ENCODE measurements at regions not wholly inside any gene's neighbourhood (a gene's known extent, or its start where the extent isn't known, plus 50 kb on each side); places are given as distances from the start of the nearest gene placed in this dataset.

- H3K27me3 ChIP-seq (ENCODE audit: control insufficient read depth in 1 of 2, insufficient read depth in 2 of 2, low read length in 2 of 2): peaks cover 8 to 58% of the 10 kb centered on the region in 2 experiments; a peak in 3 of 5 replicates
- H3K9me3 ChIP-seq (ENCODE audit: low read length): no peaks in the 10 kb centered on the region
- no peak overlapping the region for H2AFZ ChIP-seq (ENCODE audit: low read length)
- ATAC-seq (no peak), DNase-seq (ENCODE audit: low spot score) (no peak), FAIRE-seq (no peak)
- no peak overlapping the region for H3K4me3 ChIP-seq (replicated peaks in 1 of 3; ENCODE audit: insufficient read depth in 1 of 3, low read depth in 2 of 3, low read length in 3 of 3)
- in situ Hi-C loops (cut with HindIII; ENCODE audit: extremely low pct_ligation_motif_present, low pct_unique_long_range_greater_than_20kb): no loop called here
- no peak overlapping the region for H3K27ac ChIP-seq (ENCODE audit: extremely low read length, insufficient read depth, low read length)
- 5% methylated on average over 4 of the region's 11 CpGs for WGBS (ENCODE audit: low lambda C conversion rate)
- H3K4me2 ChIP-seq (ENCODE audit: low read depth, low read length): no peak overlapping the region
- H4K20me1 ChIP-seq (ENCODE audit: insufficient read depth, low read length): no peaks in the 10 kb centered on the region
- H3K9ac ChIP-seq (ENCODE audit: insufficient read depth, low read depth, low read length): no peak overlapping the region
- no peaks in the 10 kb centered on the region for H3K36me3 ChIP-seq (replicated peaks in 1 of 2; ENCODE audit: control insufficient read depth in 1 of 2, insufficient read depth in 2 of 2, low read length in 2 of 2)
- ChIA-PET POLR2A (no interaction called here), CTCF (ENCODE audit: low intra/inter-chr PET ratio, low total read pairs) (no interaction called here)
- intact Hi-C loops (cut with micrococcal nuclease; ENCODE audit: unreplicated experiment): no loop called here
- TF ChIP-seq ZNF503 (CRISPR knock-in tag; IDR thresholded peaks at IDR 0.05) (no peak), GATAD2A (CRISPR knock-in tag; IDR thresholded peaks at IDR 0.05) (no peak)
- BruUV-seq (replicated peaks): no TSS peak
- no peaks in the 10 kb centered on the region for H3K79me2 ChIP-seq (ENCODE audit: insufficient read depth, low read length)
- no peaks in the 10 kb centered on the region for H3K4me1 ChIP-seq (ENCODE audit: insufficient read depth, low read length)
Measured at GRCh38 chr22:49573109-49573765, 254.4 kb downstream of the BRD1 start.

- TF ChIP-seq MBNL3 (CRISPR knock-in tag; conservative IDR thresholded peaks at IDR 0.05) (no peak), FOXM1 (CRISPR knock-in tag; IDR thresholded peaks at IDR 0.05) (no peak), ZBTB37 (CRISPR knock-in tag; IDR thresholded peaks at IDR 0.05) (no peak)
- no peak overlapping the region for H3K27ac ChIP-seq (ENCODE audit: extremely low read length, insufficient read depth, low read length)
- no peaks in the 10 kb centered on the region for H3K36me3 ChIP-seq (replicated peaks in 1 of 2; ENCODE audit: control insufficient read depth in 1 of 2, insufficient read depth in 2 of 2, low read length in 2 of 2)
- peaks cover 6 to 59% of the 10 kb centered on the region in 2 experiments; a peak in 4 of 5 replicates for H3K27me3 ChIP-seq (ENCODE audit: control insufficient read depth in 1 of 2, insufficient read depth in 2 of 2, low read length in 2 of 2)
- no peaks in the 10 kb centered on the region for H3K4me1 ChIP-seq (ENCODE audit: insufficient read depth, low read length)
- H3K79me2 ChIP-seq (ENCODE audit: insufficient read depth, low read length): no peaks in the 10 kb centered on the region
- intact Hi-C loops (cut with micrococcal nuclease; ENCODE audit: unreplicated experiment) (no loop called here), in situ Hi-C loops (cut with HindIII; ENCODE audit: extremely low pct_ligation_motif_present, low pct_unique_long_range_greater_than_20kb) (no loop called here)
- ChIA-PET POLR2A (no interaction called here), CTCF (ENCODE audit: low intra/inter-chr PET ratio, low total read pairs) (no interaction called here)
- 4% methylated on average over 7 of the region's 14 CpGs for WGBS (ENCODE audit: low lambda C conversion rate)
- H2AFZ ChIP-seq (ENCODE audit: low read length): no peak overlapping the region
- H3K4me2 ChIP-seq (ENCODE audit: low read depth, low read length): no peak overlapping the region
- DNase-seq (ENCODE audit: low spot score): no peak
- H3K4me3 ChIP-seq (replicated peaks in 1 of 3; ENCODE audit: insufficient read depth in 1 of 3, low read depth in 2 of 3, low read length in 3 of 3): no peak overlapping the region
- no peak for FAIRE-seq
- no peaks in the 10 kb centered on the region for H3K9me3 ChIP-seq (ENCODE audit: low read length)
- H3K9ac ChIP-seq (ENCODE audit: insufficient read depth, low read depth, low read length): no peak overlapping the region
- BruUV-seq (replicated peaks): no TSS peak
- no peak for ATAC-seq
- H4K20me1 ChIP-seq (ENCODE audit: insufficient read depth, low read length): no peaks in the 10 kb centered on the region
Measured at GRCh38 chr22:49571326-49571725, 256.3 kb downstream of the BRD1 start.

Data from HepG2 (cell line).